ENCODE measurements at regions not wholly inside any gene's neighbourhood (a gene's known extent, or its start where the extent isn't known, plus 50 kb on each side); places are given as distances from the start of the nearest gene placed in this dataset.

GRCh38 chr2:64862623-64863022, 126.6 kb upstream of the SLC1A4 start:
- TF ChIP-seq CTCF (IDR thresholded peaks at IDR 0.05; ENCODE audit: control extremely low read depth, extremely low read depth, low read depth, missing control alignments), result no peak
- CTCF ChIA-PET, result interaction anchor here (0.9 to 4.2 kb wide), 13 partner anchors 9 to 533 kb away, joined by 3 to 21 read pairs (median 7); partner anchors contain the start of genes AFTPH and SERTAD2
- POLR2A ChIA-PET, result interaction anchor here (1.5 kb wide), 1 partner anchor 218 kb away, joined by 3 read pairs; no protein-coding TSS in a partner anchor
- no peak for DNase-seq (ENCODE audit: extremely low spot score)

DNA sequence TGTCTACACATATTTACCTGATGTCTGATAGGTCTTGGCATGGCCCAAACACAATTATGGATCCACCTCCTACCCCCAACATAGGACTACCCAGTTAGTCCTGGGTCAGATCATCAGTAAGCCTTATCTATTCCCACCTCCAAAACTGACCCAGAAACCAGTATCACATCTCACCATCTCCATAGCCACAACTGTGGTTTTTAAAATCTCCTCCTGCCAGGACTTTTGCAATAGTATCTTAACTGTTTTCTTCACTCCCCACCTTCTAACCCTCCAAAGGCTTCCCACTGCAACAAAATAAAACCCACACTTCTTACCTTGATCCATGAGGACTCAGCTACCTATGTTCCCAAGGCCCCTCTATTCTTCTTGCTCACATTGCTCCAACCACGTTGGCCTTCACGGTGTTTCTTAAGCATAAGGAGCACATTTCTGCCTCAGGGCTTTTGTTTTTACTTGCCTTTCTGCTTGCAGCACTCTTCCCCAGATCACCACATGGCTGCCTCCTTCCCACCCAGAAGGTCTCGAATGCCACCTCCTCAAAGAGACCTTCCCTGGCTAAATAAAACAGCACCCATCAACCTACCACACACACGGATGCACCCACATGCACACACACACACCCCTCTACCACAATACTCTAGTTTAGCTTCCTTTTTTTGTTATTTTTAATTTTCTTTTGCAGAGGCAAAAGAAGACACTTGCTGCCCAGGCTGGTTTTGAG, 125.9 kb upstream of the SLC1A4 start:
- POLR2A ChIA-PET, result no interaction called here
- no peak for DNase-seq (ENCODE audit: extremely low spot score)
- CTCF ChIA-PET, result interaction anchor here (0.7 to 3.4 kb wide), 14 partner anchors 10 to 533 kb away, joined by 3 to 21 read pairs (median 5); partner anchors contain the start of gene SERTAD2
- TF ChIP-seq CTCF (IDR thresholded peaks at IDR 0.05; ENCODE audit: control extremely low read depth, extremely low read depth, low read depth, missing control alignments), result no peak

GRCh38 chr2:64865073-64865830, 123.9 kb upstream of the SLC1A4 start:
- ChIA-PET CTCF (interaction anchor here (0.8 to 2.8 kb wide), 10 partner anchors 32 to 326 kb away, joined by 3 to 9 read pairs (median 3); no protein-coding TSS in a partner anchor), POLR2A (interaction anchor here (0.6 to 1.3 kb wide), 3 partner anchors 211 to 431 kb away, joined by 3 to 8 read pairs (median 5); partner anchors contain the start of gene SERTAD2)
- peak; percentile 87 for DNase-seq (ENCODE audit: extremely low spot score)
- TF ChIP-seq CTCF (IDR thresholded peaks at IDR 0.05; ENCODE audit: control extremely low read depth, extremely low read depth, low read depth, missing control alignments), result peak; percentile 77

GRCh38 chr2:64865831-64866345, 123.3 kb upstream of the SLC1A4 start:
- ChIA-PET POLR2A (no interaction called here), CTCF (interaction anchor here (1.3 to 3.4 kb wide), 4 partner anchors 259 to 345 kb away, joined by 5 to 26 read pairs (median 10); partner anchors contain the start of gene AFTPH)
- TF ChIP-seq CTCF (IDR thresholded peaks at IDR 0.05; ENCODE audit: control extremely low read depth, extremely low read depth, low read depth, missing control alignments), result no peak
- DNase-seq (ENCODE audit: extremely low spot score), result no peak

DNA sequence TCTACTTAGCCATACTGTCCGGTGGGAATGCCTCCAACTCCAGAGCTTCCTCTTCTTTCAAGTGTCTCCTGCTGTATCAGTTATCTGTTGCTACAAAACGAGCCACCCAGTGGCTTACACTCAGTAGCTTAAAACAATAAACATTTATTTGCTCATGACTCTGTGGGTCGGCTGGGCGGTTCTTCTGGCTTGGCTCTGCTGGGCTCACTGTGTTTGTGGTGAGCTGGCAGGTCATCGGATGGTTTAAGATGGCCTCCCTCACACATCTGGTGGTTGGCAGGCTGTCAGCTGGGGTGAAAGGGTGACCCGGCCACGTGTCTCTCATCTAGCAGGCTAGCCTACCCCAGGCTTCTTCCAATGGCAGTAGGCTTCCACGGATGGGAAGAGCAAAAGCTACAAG, 122.4 kb upstream of the SLC1A4 start:
- ChIA-PET POLR2A (interaction anchor here (0.8 kb wide), 1 partner anchor 116 kb away, joined by 6 read pairs; no protein-coding TSS in a partner anchor), CTCF (interaction anchor here (0.8 to 4.4 kb wide), 16 partner anchors 12 to 536 kb away, joined by 3 to 31 read pairs (median 6); partner anchors contain the start of genes AFTPH and SERTAD2)
- no peak for TF ChIP-seq CTCF (IDR thresholded peaks at IDR 0.05; ENCODE audit: control extremely low read depth, extremely low read depth, low read depth, missing control alignments)
- no peak for DNase-seq (ENCODE audit: extremely low spot score)
